ENCODE measurements at regions not wholly inside any gene's neighbourhood (a gene's known extent, or its start where the extent isn't known, plus 50 kb on each side); places are given as distances from the start of the nearest gene placed in this dataset.

DNA sequence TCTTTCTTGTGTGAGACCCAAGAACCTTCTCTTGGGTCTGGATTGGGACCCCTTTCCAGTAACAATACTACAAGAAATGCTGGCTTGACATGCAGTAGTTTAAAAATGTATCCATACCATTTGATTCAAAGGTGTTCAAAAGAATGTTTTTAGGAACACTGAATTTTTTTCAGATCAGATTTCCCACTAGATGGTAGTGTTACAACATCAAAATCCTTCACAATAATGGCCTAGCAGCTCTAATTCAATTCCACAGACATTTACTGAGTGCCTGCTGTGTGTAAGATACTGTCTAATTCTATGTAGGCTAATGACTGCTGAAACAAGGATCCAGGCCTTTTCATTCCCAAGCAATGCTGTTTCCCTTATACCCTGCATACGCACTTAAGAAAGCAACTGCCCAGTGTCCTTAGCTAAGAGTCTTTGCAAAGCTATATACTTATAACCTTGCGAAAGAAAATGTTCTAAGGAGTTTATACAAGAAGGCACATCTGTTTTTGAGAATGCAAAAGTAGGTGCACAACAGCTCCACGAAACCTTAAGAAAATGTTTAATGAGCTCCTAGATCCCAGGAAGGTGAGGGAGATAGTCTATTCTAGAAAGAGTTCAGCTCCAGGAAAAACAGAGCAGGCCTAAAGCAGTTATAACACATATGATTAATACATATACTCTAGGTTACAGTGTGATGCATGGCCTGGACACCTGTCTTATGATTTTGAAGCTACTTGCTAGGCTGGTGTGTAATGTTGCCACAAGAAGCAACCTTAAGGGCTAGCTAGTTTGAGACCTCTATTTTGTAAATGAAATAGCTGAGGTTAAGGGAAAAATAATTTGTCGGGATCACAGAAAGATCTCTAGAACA, 50.9 kb upstream of the PKP2 start:
- Mint-ChIP-seq H3K36me3 (ENCODE audit: low read depth) (no peaks in the 10 kb centered on the region), H3K4me3 (no peak overlapping the region), H3K27me3 (ENCODE audit: low read depth) (peaks cover 16% of the 10 kb centered on the region), H3K4me1 (no peaks in the 10 kb centered on the region), H3K9me3 (no peaks in the 10 kb centered on the region), H3K27ac (ENCODE audit: unreplicated experiment) (no peak overlapping the region)
- DNase-seq (ENCODE audit: low read depth, low spot score) = no peak
- TF ChIP-seq, protein P1, sequence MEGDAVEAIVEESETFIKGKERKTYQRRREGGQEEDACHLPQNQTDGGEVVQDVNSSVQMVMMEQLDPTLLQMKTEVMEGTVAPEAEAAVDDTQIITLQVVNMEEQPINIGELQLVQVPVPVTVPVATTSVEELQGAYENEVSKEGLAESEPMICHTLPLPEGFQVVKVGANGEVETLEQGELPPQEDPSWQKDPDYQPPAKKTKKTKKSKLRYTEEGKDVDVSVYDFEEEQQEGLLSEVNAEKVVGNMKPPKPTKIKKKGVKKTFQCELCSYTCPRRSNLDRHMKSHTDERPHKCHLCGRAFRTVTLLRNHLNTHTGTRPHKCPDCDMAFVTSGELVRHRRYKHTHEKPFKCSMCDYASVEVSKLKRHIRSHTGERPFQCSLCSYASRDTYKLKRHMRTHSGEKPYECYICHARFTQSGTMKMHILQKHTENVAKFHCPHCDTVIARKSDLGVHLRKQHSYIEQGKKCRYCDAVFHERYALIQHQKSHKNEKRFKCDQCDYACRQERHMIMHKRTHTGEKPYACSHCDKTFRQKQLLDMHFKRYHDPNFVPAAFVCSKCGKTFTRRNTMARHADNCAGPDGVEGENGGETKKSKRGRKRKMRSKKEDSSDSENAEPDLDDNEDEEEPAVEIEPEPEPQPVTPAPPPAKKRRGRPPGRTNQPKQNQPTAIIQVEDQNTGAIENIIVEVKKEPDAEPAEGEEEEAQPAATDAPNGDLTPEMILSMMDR (conservative IDR thresholded peaks at IDR 0.05) = peak; percentile 81

- H3K27ac Mint-ChIP-seq (ENCODE audit: unreplicated experiment) = no peak overlapping the region
- no peaks in the 10 kb centered on the region for H3K36me3 Mint-ChIP-seq (ENCODE audit: low read depth)
- no peak overlapping the region for H3K4me3 Mint-ChIP-seq
- H3K27me3 Mint-ChIP-seq (ENCODE audit: low read depth) = peaks cover 13% of the 10 kb centered on the region
- no peaks in the 10 kb centered on the region for H3K9me3 Mint-ChIP-seq
- H3K4me1 Mint-ChIP-seq = no peaks in the 10 kb centered on the region
- TF ChIP-seq, protein P1 (conservative IDR thresholded peaks at IDR 0.05) = no peak
- DNase-seq (ENCODE audit: low read depth, low spot score) = no peak
These were observed 50.0 kb upstream of the PKP2 start for GRCh38 chr12:32946504-32947131.
